DOHH2 (cell line): ENCODE measurements at regions not wholly inside any gene's neighbourhood (a gene's known extent, or its start where the extent isn't known, plus 50 kb on each side); places are given as distances from the start of the nearest gene placed in this dataset.
"Not testable (repeated sequence)": the region's sequence is repeated elsewhere in the genome, so short reads cannot be mapped to it uniquely, and the experiment has no call there.

Experiments
- CTCF ChIP-seq: fragments of 200-600 bp; sonication (generic); IDR thresholded peaks from one replicate; pipeline ENCODE4 v1.5.1; 2014; ENCODE audit warnings: antibody characterized with exemption, mild to moderate bottlenecking, low read depth, low read length; ENCODE audit not compliant: poor library complexity, severe bottlenecking
- EZH2phosphoT487 ChIP-seq: fragments of 200-600 bp; sonication (generic); IDR thresholded peaks from 2 replicates; pipeline ENCODE4 v1.6.1; 2017; ENCODE audit warnings: borderline replicate concordance, mild to moderate bottlenecking, antibody characterized with exemption, low read length, moderate library complexity, mixed read lengths

- not testable (repeated sequence) for TF ChIP-seq CTCF, EZH2phosphoT487
Observed at GRCh38 chr4:30149539-30149938, 570.6 kb upstream of the PCDH7 start.
